Suprapubic skin (tissue), 4 donors: ENCODE measurements at regions not wholly inside any gene's neighbourhood (a gene's known extent, or its start where the extent isn't known, plus 50 kb on each side); places are given as distances from the start of the nearest gene placed in this dataset.

ENCODE experiments used
- EP300 ChIP-seq: sonication (generic); formaldehyde crosslinking; IDR thresholded peaks from one replicate; pipeline ENCODE4 v1.6.1; 2017; ENCODE audit warnings: antibody characterized with exemption
- POLR2A ChIP-seq, 2 donors: fragments of 450-650 bp; IDR thresholded peaks; one replicate each; pipeline ENCODE4 v1.6.1; 2017; ENCODE audit warnings: antibody characterized with exemption in 2 of 2, mild to moderate bottlenecking in 2 of 2, moderate library complexity in 2 of 2
- POLR2AphosphoS5 ChIP-seq, 3 donors: sonication (generic); formaldehyde crosslinking; IDR thresholded peaks; one replicate each; pipeline ENCODE4 v1.6.1; 2017; ENCODE audit warnings: antibody characterized with exemption in 3 of 3
- TF ChIP-seq, protein P1 (sequence below), 2 donors: fragments of 200-600 bp in 1 of 2; fragments of 450-650 bp in 1 of 2; sonication (generic) in 1 of 2; IDR thresholded peaks; one replicate each; pipeline ENCODE4 v1.5.1; 2016 to 2019; ENCODE audit warnings: antibody characterized with exemption in 2 of 2, mild to moderate bottlenecking in 1 of 2, moderate library complexity in 1 of 2

GRCh38 chr7:125654076-125654475, 724.5 kb upstream of the POT1 start:
- TF ChIP-seq, protein P1, sequence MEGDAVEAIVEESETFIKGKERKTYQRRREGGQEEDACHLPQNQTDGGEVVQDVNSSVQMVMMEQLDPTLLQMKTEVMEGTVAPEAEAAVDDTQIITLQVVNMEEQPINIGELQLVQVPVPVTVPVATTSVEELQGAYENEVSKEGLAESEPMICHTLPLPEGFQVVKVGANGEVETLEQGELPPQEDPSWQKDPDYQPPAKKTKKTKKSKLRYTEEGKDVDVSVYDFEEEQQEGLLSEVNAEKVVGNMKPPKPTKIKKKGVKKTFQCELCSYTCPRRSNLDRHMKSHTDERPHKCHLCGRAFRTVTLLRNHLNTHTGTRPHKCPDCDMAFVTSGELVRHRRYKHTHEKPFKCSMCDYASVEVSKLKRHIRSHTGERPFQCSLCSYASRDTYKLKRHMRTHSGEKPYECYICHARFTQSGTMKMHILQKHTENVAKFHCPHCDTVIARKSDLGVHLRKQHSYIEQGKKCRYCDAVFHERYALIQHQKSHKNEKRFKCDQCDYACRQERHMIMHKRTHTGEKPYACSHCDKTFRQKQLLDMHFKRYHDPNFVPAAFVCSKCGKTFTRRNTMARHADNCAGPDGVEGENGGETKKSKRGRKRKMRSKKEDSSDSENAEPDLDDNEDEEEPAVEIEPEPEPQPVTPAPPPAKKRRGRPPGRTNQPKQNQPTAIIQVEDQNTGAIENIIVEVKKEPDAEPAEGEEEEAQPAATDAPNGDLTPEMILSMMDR (IDR thresholded peaks at IDR 0.05) = no peak
- TF ChIP-seq POLR2AphosphoS5 (IDR thresholded peaks at IDR 0.05) (no peak), POLR2A (IDR thresholded peaks at IDR 0.05) (no peak), EP300 (no peak)
